GM18505 (cell line): ENCODE measurements at regions not wholly inside any gene's neighbourhood (a gene's known extent, or its start where the extent isn't known, plus 50 kb on each side); places are given as distances from the start of the nearest gene placed in this dataset.

Experiments used
- ATAC-seq: cut with Tn5 transposase; IDR thresholded peaks from one replicate; pipeline ENCODE4 v1.9.1; 2021; ENCODE audit not compliant: unreplicated experiment
- POLR2A ChIP-seq: IDR thresholded peaks from 4 replicates; pipeline ENCODE4 v1.6.1; 2011; ENCODE audit warnings: borderline replicate concordance; ENCODE audit not compliant: insufficient read depth, insufficient read length; ENCODE audit errors: extremely low read depth

- no peak for ATAC-seq
- no peak for TF ChIP-seq POLR2A
Measured at GRCh38 chr9:1683951-1684350, 331.2 kb upstream of the SMARCA2 start.

DNA sequence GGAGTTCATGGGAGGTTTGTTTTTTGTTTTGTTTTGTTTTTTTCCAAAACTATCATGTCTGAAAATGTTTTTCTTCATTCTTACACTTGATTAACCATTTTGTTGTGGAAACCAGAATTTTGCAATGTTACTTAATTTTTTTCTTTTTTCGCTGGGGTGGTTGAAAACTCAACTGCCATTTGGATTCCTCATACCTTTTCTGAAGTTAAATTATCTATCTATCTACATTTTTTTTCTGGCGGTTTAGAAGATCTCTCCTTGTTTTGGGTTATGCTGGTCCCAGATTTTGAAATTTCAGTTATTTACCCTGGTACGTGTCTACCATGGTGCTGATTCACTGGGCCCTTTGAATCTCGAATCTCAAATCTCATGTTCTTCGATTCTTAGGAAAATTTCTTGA is 316.2 kb upstream of the SMARCA2 start:
- TF ChIP-seq POLR2A, result no peak

DNA sequence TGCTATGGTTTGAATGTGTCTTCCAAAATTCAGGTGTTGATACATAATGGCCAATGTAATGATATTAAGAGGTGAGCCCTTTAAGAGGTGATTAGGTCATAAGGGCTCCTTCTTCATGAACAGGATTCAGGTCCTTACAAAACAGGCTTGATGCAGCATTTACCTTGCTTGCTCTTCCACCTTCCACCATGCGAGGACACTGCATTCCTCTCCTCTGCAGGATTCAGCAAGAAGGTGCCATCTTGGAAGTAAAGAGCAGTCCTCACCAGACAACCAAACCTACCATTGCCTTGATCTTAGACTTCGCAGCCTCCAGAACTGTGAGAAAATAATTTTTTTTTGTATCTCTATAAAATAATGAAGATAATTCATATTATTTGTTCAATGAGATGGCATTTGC is 314.0 kb upstream of the SMARCA2 start:
- no peak for ATAC-seq
- TF ChIP-seq POLR2A, result no peak

More for the DNA sequence above, 316.2 kb upstream of the SMARCA2 start:
- ATAC-seq, result no peak

GRCh38 chr9:1702701-1703100 is 312.4 kb upstream of the SMARCA2 start:
- no peak for TF ChIP-seq POLR2A
- ATAC-seq, result no peak

- ATAC-seq, result no peak
- TF ChIP-seq POLR2A, result no peak
Measured at GRCh38 chr9:1707291-1707690, 307.9 kb upstream of the SMARCA2 start.

GRCh38 chr9:1708219-1708618 is 306.9 kb upstream of the SMARCA2 start:
- ATAC-seq, result no peak
- no peak for TF ChIP-seq POLR2A

DNA sequence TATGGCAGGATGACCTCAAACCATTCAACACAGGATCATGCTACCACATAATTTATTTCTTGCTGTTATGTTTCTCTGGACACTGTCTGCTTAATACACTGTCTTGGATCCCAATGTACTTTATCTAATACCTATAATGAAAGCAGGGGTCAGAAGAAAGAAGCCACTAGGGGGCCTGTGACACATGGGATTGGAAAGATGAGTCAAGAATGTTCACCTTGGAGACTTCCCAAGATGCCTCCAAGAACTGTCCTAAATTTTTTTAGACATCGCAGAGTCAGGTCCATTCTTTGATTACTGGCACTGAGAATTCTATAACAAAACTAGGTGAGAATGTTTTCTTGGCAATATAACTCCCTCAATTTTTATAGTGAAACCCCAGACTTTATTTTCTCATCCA is 305.8 kb upstream of the SMARCA2 start:
- ATAC-seq, result no peak
- no peak for TF ChIP-seq POLR2A

DNA sequence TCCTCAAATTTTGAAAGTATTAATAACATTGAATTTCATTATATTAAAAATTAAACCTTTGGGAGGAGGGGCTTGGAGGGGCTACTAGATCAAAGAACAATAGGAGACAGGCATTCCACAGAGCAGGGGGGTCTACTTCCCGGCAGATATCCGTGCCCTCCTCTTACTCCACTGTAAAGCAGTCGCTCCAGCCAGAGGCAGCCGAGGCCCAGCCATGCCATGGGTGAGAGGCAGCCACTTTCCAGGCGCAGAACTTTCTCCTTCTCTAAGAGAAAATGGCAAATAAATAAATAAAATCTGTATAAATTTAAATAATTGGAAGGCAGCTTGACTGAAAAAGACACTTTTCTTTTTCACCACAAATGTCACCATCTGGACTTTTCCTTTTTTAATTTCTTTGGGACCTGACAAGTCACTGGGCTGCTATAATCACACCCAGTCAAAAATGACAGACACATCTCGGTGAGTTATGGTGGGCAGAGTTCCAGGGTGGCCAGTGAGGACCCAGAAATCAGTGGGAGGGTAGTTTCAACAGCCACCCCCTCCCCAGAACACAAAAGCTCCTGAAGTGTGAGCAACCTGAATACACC is 302.2 kb upstream of the SMARCA2 start:
- no peak for TF ChIP-seq POLR2A
- no peak for ATAC-seq

- ATAC-seq, result no peak
- TF ChIP-seq POLR2A, result no peak
Measured at GRCh38 chr9:1713841-1714240, 301.3 kb upstream of the SMARCA2 start.

- TF ChIP-seq POLR2A, result no peak
- no peak for ATAC-seq
Measured at GRCh38 chr9:1717882-1718281, 297.3 kb upstream of the SMARCA2 start.

- no peak for TF ChIP-seq POLR2A
- ATAC-seq, result no peak
Measured at GRCh38 chr9:1718836-1719235, 296.3 kb upstream of the SMARCA2 start.

DNA sequence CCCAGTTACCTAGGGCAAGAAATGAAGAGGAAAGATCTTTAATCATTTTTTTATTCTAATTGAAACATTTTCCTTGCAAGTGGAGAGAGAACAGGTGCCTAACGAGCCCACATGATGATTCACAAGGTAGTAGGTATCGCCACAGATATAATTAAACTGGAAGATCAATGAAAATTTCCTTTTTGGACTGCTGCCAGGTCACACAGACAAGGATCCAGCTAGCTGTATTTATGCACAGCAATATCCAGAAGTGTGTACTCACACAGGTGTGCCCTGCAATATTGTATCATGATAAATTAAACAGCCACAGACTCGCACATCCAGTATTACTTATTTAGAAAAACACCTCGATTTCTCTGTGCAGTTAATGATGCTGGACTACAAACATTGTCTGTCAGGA is 294.0 kb upstream of the SMARCA2 start:
- no peak for TF ChIP-seq POLR2A
- ATAC-seq, result no peak

GRCh38 chr9:1722404-1722803 is 292.7 kb upstream of the SMARCA2 start:
- ATAC-seq, result no peak
- TF ChIP-seq POLR2A, result no peak

DNA sequence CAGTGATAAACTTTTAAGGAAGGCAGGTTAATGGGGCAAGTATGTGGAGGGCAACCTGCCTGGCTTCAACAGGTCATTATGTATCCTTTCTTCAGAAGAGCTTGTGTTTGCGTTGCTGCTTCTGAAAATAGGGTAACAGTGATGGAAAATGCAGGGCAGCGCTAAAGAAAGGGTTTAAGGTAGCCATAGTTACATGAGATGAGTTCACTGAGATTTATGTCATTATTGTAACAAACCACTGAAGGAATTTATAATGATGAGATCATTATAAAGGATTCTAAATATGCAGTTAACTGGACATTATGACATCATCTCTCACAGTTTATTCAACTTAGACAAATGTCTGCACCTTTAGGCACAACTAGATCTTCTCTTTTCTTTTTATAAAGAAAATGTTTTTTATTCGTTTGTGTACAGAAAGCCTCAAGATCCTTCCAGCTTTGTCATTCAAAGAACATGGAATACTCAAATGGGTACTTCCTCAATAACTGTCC is 291.6 kb upstream of the SMARCA2 start:
- ATAC-seq, result no peak
- TF ChIP-seq POLR2A, result no peak
